SK-N-SH (cell line): ENCODE measurements at regions not wholly inside any gene's neighbourhood (a gene's known extent, or its start where the extent isn't known, plus 50 kb on each side); places are given as distances from the start of the nearest gene placed in this dataset.

ENCODE experiments used
- CTCF ChIA-PET: fragments of 300-600, 350-600 bp; formaldehyde crosslinking; extraction: SDS; loops from one replicate; lab custom pipeline; 2021; lab: Yijun Ruan, JAX
- POLR2A ChIA-PET: fragments of 350-600 bp; sonication (Branson Sonifier 250); formaldehyde crosslinking; extraction: SDS; loops from one replicate; lab custom pipeline; 2020; ENCODE audit warnings: antibody characterized with exemption, inconsistent platforms; lab: Yijun Ruan, JAX
- DNase-seq: peaks from one replicate; pipeline ENCODE4 v3.0.0; 2012
- H2AFZ ChIP-seq: fragments of 200-600 bp; sonication (generic); 2 replicates; pipeline ENCODE4 v1.8.1; 2016; ENCODE audit warnings: antibody characterized with exemption, mild to moderate bottlenecking, low read depth
- H3F3A ChIP-seq: fragments of 200-600 bp; sonication (generic); replicated peaks from 2 replicates; pipeline ENCODE3; 2016; ENCODE audit warnings: antibody characterized with exemption, mild to moderate bottlenecking; ENCODE audit not compliant: insufficient read depth
- H3K27ac ChIP-seq, 2 experiments: fragments of 200-500 bp in 1 of 2; fragments of 200-600 bp in 1 of 2; sonication (Bioruptor generic) in 1 of 2; sonication (generic), shearing (Covaris generic) in 1 of 2; 2 replicates each; pipeline versions ENCODE4 v1.5.1 to v1.6.1; 2014 to 2016; ENCODE audit warnings: low read depth in 2 of 2, inconsistent platforms in 1 of 2, low read length in 1 of 2, mild to moderate bottlenecking in 1 of 2, mixed read lengths in 1 of 2
- H3K27me3 ChIP-seq: fragments of 200-600 bp; sonication (generic), shearing (Covaris generic); 2 replicates; pipeline ENCODE4 v1.6.1; 2016; ENCODE audit warnings: mixed run types; ENCODE audit not compliant: insufficient read depth
- H3K36me3 ChIP-seq, 2 experiments: fragments of 200-500 bp in 1 of 2; fragments of 200-600 bp in 1 of 2; sonication (Bioruptor generic) in 1 of 2; sonication (generic) in 1 of 2; replicated peaks in 1 of 2; 2 replicates each; pipeline versions ENCODE3 to v1.5.1; 2014 to 2016; ENCODE audit warnings: low read length in 1 of 2, mild to moderate bottlenecking in 1 of 2; ENCODE audit not compliant: insufficient read depth in 2 of 2, control insufficient read depth in 1 of 2
- H3K4me1 ChIP-seq, 2 experiments: fragments of 200-500 bp in 1 of 2; fragments of 200-600 bp in 1 of 2; sonication (Bioruptor generic) in 1 of 2; sonication (generic), shearing (Covaris generic) in 1 of 2; 2 replicates each; pipeline versions ENCODE4 v1.5.1 to v1.6.1; 2014 to 2016; ENCODE audit warnings: low read depth in 1 of 2, low read length in 1 of 2, mixed run types in 1 of 2; ENCODE audit not compliant: insufficient read depth in 2 of 2, control insufficient read depth in 1 of 2
- H3K4me2 ChIP-seq: fragments of 200-600 bp; sonication (generic), shearing (Covaris generic); 2 replicates; pipeline ENCODE4 v1.6.1; 2017; ENCODE audit warnings: mixed run types
- H3K4me3 ChIP-seq, 2 experiments: fragments of 200-500 bp in 1 of 2; fragments of 200-600 bp in 1 of 2; sonication (Bioruptor generic) in 1 of 2; sonication (generic), shearing (Covaris generic) in 1 of 2; 2 replicates each; pipeline versions ENCODE4 v1.5.1 to v1.8.1; 2014 to 2016; ENCODE audit warnings: low read depth in 2 of 2, inconsistent platforms in 1 of 2, low read length in 1 of 2, mild to moderate bottlenecking in 1 of 2, mixed read lengths in 1 of 2, moderate library complexity in 1 of 2
- H3K79me2 ChIP-seq: fragments of 200-600 bp; sonication (generic); 2 replicates; pipeline ENCODE4 v1.8.1; 2017; ENCODE audit warnings: mild to moderate bottlenecking; ENCODE audit not compliant: insufficient read depth
- H3K9ac ChIP-seq: fragments of 200-600 bp; sonication (generic); 2 replicates; pipeline ENCODE4 v1.6.1; 2017; ENCODE audit warnings: mixed run types
- H3K9me2 ChIP-seq: fragments of 200-600 bp; sonication (generic); 2 replicates; pipeline ENCODE4 v1.6.1; 2017; ENCODE audit warnings: mixed run types
- H3K9me3 ChIP-seq: fragments of 200-600 bp; sonication (generic); 2 replicates; pipeline ENCODE4 v1.6.1; 2017; ENCODE audit warnings: mixed run types, mild to moderate bottlenecking, moderate library complexity
- H4K20me1 ChIP-seq: fragments of 200-600 bp; sonication (generic); 2 replicates; pipeline ENCODE4 v1.6.1; 2017; ENCODE audit warnings: mild to moderate bottlenecking, mixed run types; ENCODE audit not compliant: insufficient read depth
- CHD2 ChIP-seq: fragments of 150-350 bp; IDR thresholded peaks from 2 replicates; pipeline ENCODE4 v1.6.1; 2018; ENCODE audit warnings: low read length; ENCODE audit not compliant: partially characterized antibody
- ELF1 ChIP-seq: IDR thresholded peaks from 2 replicates; pipeline ENCODE4 v1.4.0; 2012
- FOSL2 ChIP-seq: IDR thresholded peaks from 2 replicates; pipeline ENCODE4 v1.4.0; 2012; ENCODE audit warnings: low read depth, mild to moderate bottlenecking, moderate library complexity, borderline replicate concordance
- GABPA ChIP-seq: IDR thresholded peaks from 2 replicates; pipeline ENCODE4 v1.4.0; 2012; ENCODE audit warnings: low read depth, mild to moderate bottlenecking
- GATA2 ChIP-seq: sonication (generic); formaldehyde crosslinking; IDR thresholded peaks from 2 replicates; pipeline ENCODE4 v1.5.0; 2020; ENCODE audit warnings: mild to moderate bottlenecking, missing genetic modification reagents
- RFX5 ChIP-seq: IDR thresholded peaks from 2 replicates; pipeline ENCODE4 v1.6.1; 2012; ENCODE audit warnings: mild to moderate bottlenecking, improper control_type of control experiment, low read length
- RXRA ChIP-seq: IDR thresholded peaks from 2 replicates; pipeline ENCODE4 v1.4.0; 2012; ENCODE audit warnings: low read depth, mild to moderate bottlenecking, borderline replicate concordance
- SIN3A ChIP-seq: IDR thresholded peaks from 2 replicates; pipeline ENCODE4 v1.6.1; 2012; ENCODE audit warnings: low read depth, mild to moderate bottlenecking, low read length, moderate library complexity, borderline replicate concordance
- WGBS: methylation state at CpG from one replicate; pipeline ENCODE4 v1.1.6; 2017; ENCODE audit warnings: low lambda C conversion rate; 5-methylcytosine and 5-hydroxymethylcytosine counted together
- TF ChIP-seq, protein P1 (sequence below): fragments of 150-350 bp; IDR thresholded peaks from 2 replicates; pipeline ENCODE4 v1.6.1; 2017; ENCODE audit warnings: antibody characterized with exemption, low read length, low read depth, borderline replicate concordance
- TF ChIP-seq, protein P2 (sequence below): IDR thresholded peaks from 2 replicates; pipeline ENCODE4 v1.4.0; 2012; ENCODE audit warnings: low read depth, borderline replicate concordance
- TF ChIP-seq, protein P3 (sequence below): IDR thresholded peaks from 2 replicates; pipeline ENCODE4 v1.4.0; 2012; ENCODE audit warnings: low read depth
- TF ChIP-seq, protein P4 (sequence below): IDR thresholded peaks from 2 replicates; pipeline ENCODE4; 2012

DNA sequence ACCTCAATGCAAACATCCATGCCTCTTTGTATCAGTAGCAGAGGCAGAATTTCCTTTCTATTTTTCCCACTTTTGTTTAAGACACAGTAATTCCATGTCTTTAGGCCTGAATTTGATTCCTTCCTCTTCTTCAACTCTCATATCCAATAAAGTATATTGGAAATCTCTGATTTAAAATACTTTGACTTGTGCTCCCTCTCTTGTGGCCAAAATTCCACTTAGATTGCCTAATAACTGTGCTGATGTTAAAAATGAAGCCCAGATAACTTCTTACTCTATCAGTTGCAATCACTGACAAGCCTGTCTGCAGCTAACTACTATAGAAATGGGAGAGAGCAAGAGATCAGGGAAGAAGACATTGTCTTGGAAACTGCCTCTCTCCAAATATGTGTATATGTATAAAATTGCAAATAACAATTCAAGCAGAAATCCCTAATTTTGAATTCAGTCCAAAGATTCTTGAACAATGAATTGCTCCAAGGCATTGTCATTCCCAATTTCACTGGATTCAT is 163.5 kb upstream of the SPIN4 start:
- TF ChIP-seq SIN3A (no peak), GABPA (no peak), RFX5 (no peak)
- TF ChIP-seq, protein P1, sequence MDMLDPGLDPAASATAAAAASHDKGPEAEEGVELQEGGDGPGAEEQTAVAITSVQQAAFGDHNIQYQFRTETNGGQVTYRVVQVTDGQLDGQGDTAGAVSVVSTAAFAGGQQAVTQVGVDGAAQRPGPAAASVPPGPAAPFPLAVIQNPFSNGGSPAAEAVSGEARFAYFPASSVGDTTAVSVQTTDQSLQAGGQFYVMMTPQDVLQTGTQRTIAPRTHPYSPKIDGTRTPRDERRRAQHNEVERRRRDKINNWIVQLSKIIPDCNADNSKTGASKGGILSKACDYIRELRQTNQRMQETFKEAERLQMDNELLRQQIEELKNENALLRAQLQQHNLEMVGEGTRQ, result no peak
- Histone ChIP-seq H4K20me1 (no peaks in the 10 kb centered on the region), H3K36me3 (no peaks in the 10 kb centered on the region), H3K79me2 (no peaks in the 10 kb centered on the region), H3F3A (no peaks in the 10 kb centered on the region), H3K9me2 (no peaks in the 10 kb centered on the region), H3K4me2 (no peak overlapping the region), H3K27ac (no peak overlapping the region), H3K9me3 (no peaks in the 10 kb centered on the region), H3K9ac (no peak overlapping the region), H3K27me3 (no peaks in the 10 kb centered on the region), H3K4me1 (no peaks in the 10 kb centered on the region), H2AFZ (no peak overlapping the region), H3K4me3 (no peak overlapping the region)
- DNase-seq, result no peak
- CTCF ChIA-PET, result no interaction called here
- POLR2A ChIA-PET, result no interaction called here

DNA sequence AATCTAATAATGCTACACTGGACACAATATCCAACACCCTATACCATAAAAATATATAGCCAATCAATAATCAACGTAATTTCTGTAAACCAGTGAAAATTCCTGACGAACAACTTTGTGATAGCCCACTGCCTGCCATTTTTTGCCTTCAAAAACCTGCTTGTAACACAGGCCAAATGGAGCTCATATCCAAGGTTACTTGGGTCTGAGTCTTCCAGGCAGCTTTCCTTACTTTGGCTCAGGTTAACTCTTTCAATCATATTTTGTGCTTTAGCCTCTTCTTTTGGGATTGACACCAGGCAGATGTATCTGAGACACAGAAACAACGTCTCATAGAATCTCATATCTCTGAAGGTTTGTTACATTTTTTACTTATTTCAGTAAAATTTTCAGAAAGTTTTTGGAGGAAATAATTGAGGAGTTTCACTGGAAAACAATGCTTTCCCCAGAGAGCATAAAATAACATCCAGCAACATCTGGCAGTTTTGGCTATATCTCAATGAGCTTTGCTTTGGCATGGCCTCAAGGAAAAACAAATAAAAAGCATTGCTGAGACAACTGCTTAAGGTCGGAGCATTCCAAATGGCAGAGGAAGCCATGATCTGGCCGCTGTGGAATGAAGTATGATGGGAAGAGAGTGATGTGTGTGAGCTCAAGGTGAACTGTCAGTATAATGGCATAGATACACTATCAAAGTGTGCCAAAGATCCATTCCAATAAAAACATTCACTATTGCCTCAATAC is 162.9 kb upstream of the SPIN4 start:
- POLR2A ChIA-PET, result no interaction called here
- Histone ChIP-seq H3K4me3 (no peak overlapping the region), H3K4me2 (no peak overlapping the region), H3K36me3 (no peaks in the 10 kb centered on the region), H3K27me3 (no peaks in the 10 kb centered on the region), H3K4me1 (no peaks in the 10 kb centered on the region), H3K9ac (no peak overlapping the region), H3K9me3 (no peaks in the 10 kb centered on the region), H3K79me2 (no peaks in the 10 kb centered on the region), H2AFZ (no peak overlapping the region), H3F3A (no peaks in the 10 kb centered on the region), H4K20me1 (no peaks in the 10 kb centered on the region), H3K27ac (no peak overlapping the region), H3K9me2 (no peaks in the 10 kb centered on the region)
- no peak for DNase-seq
- no peak for TF ChIP-seq GATA2 (CRISPR knock-in tag)
- 46% methylated on average over 5 of the region's 5 CpGs for WGBS
- CTCF ChIA-PET, result no interaction called here

DNA sequence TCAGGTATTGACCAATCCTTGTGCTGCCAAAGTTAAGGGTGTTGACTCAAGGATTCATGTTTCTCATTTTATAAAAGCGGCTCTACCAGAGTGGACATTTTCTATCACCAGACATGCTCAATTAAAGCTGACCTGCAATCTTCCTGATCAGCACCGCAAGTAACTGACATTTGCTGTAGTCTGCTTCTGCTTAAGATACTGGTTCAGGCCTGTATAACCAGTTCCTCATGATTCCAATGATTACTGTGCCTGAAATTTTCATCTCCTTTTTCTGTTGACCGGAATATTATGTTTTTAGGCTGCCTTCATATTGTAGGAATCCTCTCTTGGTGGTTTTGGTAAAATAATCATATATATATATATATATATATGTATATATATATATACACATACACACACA is 160.2 kb upstream of the SPIN4 start:
- no peak for TF ChIP-seq CHD2
- no peak for TF ChIP-seq FOSL2
- no peak for TF ChIP-seq RFX5
- TF ChIP-seq, protein P2, sequence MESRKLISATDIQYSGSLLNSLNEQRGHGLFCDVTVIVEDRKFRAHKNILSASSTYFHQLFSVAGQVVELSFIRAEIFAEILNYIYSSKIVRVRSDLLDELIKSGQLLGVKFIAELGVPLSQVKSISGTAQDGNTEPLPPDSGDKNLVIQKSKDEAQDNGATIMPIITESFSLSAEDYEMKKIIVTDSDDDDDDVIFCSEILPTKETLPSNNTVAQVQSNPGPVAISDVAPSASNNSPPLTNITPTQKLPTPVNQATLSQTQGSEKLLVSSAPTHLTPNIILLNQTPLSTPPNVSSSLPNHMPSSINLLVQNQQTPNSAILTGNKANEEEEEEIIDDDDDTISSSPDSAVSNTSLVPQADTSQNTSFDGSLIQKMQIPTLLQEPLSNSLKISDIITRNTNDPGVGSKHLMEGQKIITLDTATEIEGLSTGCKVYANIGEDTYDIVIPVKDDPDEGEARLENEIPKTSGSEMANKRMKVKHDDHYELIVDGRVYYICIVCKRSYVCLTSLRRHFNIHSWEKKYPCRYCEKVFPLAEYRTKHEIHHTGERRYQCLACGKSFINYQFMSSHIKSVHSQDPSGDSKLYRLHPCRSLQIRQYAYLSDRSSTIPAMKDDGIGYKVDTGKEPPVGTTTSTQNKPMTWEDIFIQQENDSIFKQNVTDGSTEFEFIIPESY, result no peak
- TF ChIP-seq, protein P3, sequence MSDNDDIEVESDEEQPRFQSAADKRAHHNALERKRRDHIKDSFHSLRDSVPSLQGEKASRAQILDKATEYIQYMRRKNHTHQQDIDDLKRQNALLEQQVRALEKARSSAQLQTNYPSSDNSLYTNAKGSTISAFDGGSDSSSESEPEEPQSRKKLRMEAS, result no peak
- TF ChIP-seq RXRA, result no peak
- TF ChIP-seq, protein P4, sequence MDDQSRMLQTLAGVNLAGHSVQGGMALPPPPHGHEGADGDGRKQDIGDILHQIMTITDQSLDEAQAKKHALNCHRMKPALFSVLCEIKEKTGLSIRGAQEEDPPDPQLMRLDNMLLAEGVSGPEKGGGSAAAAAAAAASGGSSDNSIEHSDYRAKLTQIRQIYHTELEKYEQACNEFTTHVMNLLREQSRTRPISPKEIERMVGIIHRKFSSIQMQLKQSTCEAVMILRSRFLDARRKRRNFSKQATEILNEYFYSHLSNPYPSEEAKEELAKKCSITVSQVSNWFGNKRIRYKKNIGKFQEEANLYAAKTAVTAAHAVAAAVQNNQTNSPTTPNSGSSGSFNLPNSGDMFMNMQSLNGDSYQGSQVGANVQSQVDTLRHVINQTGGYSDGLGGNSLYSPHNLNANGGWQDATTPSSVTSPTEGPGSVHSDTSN, result no peak
- TF ChIP-seq ELF1, result no peak
- TF ChIP-seq, all 33 proteins: peak for 0

More for the DNA sequence above, 160.2 kb upstream of the SPIN4 start:
- Histone ChIP-seq H3K27ac (no peak overlapping the region), H3K4me2 (no peak overlapping the region), H4K20me1 (no peaks in the 10 kb centered on the region), H2AFZ (no peak overlapping the region), H3K27me3 (no peaks in the 10 kb centered on the region), H3F3A (no peaks in the 10 kb centered on the region), H3K36me3 (no peaks in the 10 kb centered on the region), H3K9ac (no peak overlapping the region), H3K4me3 (no peak overlapping the region), H3K79me2 (no peaks in the 10 kb centered on the region), H3K9me3 (no peaks in the 10 kb centered on the region), H3K4me1 (no peaks in the 10 kb centered on the region), H3K9me2 (no peaks in the 10 kb centered on the region)
- ChIA-PET CTCF (no interaction called here), POLR2A (no interaction called here)
- DNase-seq, result no peak
- WGBS, result 63% methylated on average over 3 of the region's 3 CpGs
